ENCODE measurements at regions not wholly inside any gene's neighbourhood (a gene's known extent, or its start where the extent isn't known, plus 50 kb on each side); places are given as distances from the start of the nearest gene placed in this dataset.
A peak's percentile ranks its signal among the peaks of the same experiment; 100 is the strongest.
"Not testable (repeated sequence)": the region's sequence is repeated elsewhere in the genome, so short reads cannot be mapped to it uniquely, and the experiment has no call there.

GRCh38 chr11:109940816-109941215 is 152.4 kb upstream of the ZC3H12C start:
- peak; percentile 49 for DNase-seq

- no peak for DNase-seq
These were observed 147.4 kb upstream of the ZC3H12C start for GRCh38 chr11:109945626-109946321.

DNA sequence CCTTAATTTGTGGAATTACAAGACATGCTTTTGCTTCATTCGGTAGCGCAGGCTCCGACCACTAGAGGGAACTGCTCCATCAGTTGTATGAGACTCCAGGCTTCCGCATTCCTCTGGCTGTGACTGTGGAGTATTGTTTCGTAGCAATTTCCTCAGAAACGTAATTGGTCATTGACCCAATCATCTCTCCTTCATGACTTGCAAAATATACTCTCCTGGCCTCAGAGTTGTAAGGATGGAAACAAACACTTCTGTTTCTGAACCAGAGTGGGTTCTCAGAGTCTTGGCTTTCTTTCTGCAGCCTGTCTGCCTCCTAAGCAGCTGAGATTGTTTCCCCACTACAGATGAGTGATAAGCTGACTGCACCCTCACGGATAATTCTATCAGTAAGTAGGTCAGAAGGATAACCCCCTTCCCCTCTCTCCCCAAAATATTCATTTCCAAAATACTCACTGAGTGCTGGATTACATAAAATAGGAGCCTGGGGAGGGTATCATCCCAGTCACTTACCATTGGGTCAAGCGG is 146.8 kb upstream of the ZC3H12C start:
- peak; percentile 98 for DNase-seq

DNA sequence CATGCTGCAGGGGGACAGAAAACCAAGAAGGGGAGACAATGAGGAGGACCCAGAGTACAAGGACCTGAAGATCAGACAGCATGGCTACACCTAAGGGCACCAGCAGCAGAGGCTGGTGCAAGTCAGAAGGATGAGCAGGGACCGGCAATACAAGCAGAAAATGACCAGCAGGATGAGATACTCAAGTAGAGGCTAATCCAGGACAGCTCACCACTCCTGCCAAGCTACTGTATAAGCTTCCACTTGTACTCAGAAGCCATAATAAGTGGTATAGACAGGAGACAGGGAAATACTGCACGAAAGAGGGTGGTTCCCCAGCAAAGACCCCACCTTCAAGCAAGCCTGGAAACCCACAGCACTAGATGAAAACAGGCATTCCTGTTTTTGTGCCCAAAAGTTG is 138.7 kb upstream of the ZC3H12C start:
- DNase-seq = no peak

DNA sequence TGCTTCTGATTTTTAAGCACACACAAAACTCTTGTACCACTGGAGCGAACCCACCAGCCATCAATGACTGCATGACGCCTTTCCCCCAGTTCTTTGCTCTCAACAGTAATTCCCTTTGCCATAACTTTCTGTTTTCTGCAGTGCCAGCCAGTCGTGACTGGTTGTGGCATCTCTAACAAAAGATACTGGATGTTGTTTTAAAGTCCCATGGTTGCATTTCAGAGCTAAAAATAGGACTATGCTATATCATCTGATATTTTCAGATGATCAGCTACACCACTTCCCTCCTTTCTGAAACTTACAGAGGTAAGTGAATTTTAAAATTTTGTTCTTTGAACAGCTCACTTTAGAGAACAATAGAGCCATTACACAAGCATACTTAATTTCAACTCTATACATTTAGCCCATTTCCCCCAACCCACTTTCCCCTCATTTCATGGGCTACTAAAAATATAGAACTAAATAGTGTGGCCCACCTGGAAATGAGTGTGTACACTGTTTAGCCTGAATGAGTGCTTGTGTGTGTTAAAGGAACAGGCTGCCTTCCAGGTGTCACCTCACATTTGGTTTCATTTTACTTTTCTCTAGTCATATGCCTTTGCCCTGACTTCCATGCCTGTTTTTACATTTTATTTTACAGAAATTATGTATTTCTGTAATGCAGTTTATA is 136.9 kb upstream of the ZC3H12C start:
- no peak for DNase-seq

GRCh38 chr11:109957000-109957399 is 136.2 kb upstream of the ZC3H12C start:
- DNase-seq = no peak

- no peak for DNase-seq
These were observed 135.6 kb upstream of the ZC3H12C start for GRCh38 chr11:109957601-109958000.

- no peak for DNase-seq
These were observed 134.9 kb upstream of the ZC3H12C start for GRCh38 chr11:109958131-109958820.

- no peak for DNase-seq
These were observed 134.4 kb upstream of the ZC3H12C start for GRCh38 chr11:109958821-109959166.

- no peak for DNase-seq
These were observed 132.4 kb upstream of the ZC3H12C start for GRCh38 chr11:109960831-109961230.

DNA sequence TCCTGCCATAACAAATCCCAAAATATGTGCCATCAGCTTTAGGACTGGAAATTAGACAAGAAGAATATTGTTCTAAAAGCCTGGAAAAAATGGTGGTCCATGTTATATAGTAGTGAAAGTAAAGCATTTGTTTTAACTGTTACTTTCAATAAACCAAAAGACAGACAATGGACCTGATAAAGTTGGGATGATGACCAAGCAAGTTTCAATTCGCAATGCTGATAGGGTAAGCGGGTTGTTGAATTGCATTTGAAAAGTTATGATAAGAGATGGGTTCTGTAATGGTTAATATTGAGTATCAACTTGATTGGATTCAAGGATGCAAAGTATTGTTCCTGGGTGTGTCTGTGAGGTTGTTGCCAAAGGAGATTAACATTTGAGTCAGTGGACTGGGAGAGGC is 131.9 kb upstream of the ZC3H12C start:
- DNase-seq = no peak

DNA sequence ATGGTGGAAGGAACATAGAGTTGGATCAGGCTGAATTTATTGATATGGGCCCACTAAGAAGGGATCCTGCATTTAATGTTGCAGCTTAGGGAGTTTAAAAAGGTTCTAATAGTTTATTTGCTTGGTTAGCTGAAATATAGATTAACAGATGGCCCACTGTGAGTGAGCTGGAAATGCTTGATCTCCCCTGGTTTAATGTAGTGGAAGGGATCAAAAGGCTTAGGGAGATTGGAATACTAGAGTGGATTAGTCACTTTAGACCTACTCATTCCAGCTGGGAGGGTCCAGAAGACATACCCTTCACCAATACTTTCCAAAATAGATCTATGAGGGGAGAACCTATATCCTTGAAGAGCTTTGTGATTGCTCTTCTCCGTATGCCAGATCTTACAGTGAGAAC is 130.1 kb upstream of the ZC3H12C start:
- no peak for DNase-seq

DNA sequence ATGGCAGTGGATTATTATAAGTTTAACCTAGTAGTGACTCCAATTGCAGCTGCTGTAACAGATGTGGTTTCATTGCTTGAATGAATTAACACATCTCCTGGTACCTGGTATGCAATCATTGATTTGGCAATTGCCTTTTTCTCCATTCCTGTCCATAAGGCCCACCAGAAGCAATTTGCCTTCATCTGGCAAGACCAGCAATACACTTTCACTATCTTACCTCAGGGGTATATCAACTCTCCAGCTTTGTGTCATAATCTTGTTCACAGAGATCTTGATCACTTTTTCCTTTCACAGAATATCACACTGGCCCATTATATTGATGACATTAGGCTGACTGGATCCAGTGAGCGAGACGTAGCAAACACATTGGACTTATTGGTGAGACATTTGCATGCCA is 128.7 kb upstream of the ZC3H12C start:
- DNase-seq = no peak

- DNase-seq = not testable (repeated sequence)
These were observed 127.7 kb upstream of the ZC3H12C start for GRCh38 chr11:109965445-109965844.

DNA sequence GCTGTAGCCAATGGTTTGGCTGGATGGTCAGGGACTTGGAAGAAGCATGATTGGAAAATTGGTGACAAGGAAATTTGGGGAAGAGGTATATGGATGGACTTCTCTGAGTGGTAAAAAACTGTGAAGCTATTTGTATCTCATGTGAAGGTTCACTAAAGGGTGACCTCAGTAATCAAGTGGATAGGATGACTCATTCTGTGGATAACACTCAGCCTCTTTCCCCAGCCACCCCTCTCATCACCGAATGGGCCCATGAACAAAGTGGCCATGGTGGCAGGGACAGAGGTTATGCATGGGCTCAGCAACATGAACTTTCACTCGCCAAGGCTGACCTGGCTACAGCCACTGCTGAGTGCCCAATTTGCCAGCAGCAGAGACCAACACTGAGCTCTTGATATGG is 127.3 kb upstream of the ZC3H12C start:
- not testable (repeated sequence) for DNase-seq

GRCh38 chr11:109967136-109967535 is 126.1 kb upstream of the ZC3H12C start:
- DNase-seq = not testable (repeated sequence)

DNA sequence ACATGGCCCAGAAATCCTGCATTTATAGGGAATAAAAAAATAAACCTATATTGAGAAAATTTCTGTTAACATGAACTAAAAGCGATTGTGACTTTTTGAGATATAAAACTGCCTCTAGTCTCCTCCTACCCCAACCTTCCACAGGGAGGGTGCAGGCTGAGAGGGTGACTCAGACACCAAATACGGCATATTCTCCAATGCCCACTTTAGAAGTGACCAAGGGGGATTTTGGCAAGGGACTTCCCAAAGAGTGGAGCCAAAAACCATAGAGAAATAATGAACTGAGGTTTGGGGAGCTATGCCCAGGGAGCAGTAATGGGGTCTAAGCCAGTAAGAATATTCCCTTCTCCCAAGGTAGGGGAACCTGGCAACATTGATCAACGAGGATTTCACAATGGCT is 124.9 kb upstream of the ZC3H12C start:
- DNase-seq = no peak

- DNase-seq = no peak
These were observed 124.4 kb upstream of the ZC3H12C start for GRCh38 chr11:109968781-109969180.

- DNase-seq = no peak
These were observed 122.5 kb upstream of the ZC3H12C start for GRCh38 chr11:109970516-109971183.

DNA sequence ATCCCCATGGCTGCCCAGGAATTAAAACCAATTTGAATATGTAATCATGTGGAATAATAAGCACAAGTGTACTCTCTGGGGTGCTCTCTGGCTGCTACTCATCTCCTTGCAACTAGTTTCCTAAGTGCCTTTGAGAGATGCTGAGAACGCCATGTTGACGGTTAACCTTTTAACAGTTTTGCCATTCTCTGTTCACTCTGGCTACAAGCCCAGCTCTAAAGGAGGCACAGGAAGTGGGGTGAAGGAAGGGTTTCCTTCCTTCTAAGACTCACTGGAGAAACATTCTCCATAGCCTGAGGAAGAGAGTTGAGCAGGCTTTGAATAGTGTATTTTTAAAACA is 122.0 kb upstream of the ZC3H12C start:
- DNase-seq = peak; percentile 90

- peak; percentile 13 for DNase-seq
These were observed 120.9 kb upstream of the ZC3H12C start for GRCh38 chr11:109972181-109972715.

DNA sequence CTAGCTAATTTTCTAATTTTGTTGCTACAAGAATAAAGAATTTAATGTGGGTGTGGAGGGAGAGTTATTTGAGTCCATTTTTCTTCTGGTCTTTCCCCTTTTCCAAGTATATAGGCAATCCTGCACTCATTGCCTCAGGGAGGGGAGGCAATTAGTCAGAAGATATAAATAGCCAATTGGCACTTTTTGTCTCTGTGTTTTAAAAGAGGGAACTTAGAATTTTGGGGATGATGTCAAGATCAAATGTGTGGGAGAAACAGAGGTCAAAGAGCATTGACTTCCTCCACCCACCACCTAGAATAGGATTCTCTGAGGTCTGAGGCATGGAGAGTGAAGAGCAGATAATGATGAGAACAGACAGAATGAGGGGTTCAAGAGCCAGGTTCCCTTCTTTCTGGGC is 120.3 kb upstream of the ZC3H12C start:
- no peak for DNase-seq

DNA sequence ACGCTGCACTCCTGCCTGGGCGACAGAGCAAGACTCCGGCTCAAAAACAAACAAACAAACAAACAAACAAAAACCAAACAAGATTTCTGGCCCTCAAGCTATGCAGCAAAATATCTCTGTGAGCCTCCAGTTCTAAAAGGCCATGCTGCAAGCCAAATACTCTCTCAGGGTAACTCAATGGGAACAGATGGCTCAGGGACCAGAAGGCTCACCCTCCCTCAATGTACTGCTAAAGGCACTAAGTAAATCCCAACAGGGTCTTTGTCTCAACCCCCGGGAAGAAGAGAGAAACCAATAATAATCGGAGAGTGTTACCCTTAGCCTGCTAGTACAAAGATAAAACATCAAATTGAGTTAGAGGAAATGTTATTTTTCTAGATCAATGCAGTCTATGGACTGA is 119.7 kb upstream of the ZC3H12C start:
- DNase-seq = no peak

Data from dermis blood vessel endothelial cell (primary cell).